HuH-7 (cell line): ENCODE measurements at regions not wholly inside any gene's neighbourhood (a gene's known extent, or its start where the extent isn't known, plus 50 kb on each side); places are given as distances from the start of the nearest gene placed in this dataset.

Experiments used
- DNase-seq: peaks from one replicate; pipeline ENCODE4 v3.0.0; 2011; ENCODE audit warnings: low spot score

DNA sequence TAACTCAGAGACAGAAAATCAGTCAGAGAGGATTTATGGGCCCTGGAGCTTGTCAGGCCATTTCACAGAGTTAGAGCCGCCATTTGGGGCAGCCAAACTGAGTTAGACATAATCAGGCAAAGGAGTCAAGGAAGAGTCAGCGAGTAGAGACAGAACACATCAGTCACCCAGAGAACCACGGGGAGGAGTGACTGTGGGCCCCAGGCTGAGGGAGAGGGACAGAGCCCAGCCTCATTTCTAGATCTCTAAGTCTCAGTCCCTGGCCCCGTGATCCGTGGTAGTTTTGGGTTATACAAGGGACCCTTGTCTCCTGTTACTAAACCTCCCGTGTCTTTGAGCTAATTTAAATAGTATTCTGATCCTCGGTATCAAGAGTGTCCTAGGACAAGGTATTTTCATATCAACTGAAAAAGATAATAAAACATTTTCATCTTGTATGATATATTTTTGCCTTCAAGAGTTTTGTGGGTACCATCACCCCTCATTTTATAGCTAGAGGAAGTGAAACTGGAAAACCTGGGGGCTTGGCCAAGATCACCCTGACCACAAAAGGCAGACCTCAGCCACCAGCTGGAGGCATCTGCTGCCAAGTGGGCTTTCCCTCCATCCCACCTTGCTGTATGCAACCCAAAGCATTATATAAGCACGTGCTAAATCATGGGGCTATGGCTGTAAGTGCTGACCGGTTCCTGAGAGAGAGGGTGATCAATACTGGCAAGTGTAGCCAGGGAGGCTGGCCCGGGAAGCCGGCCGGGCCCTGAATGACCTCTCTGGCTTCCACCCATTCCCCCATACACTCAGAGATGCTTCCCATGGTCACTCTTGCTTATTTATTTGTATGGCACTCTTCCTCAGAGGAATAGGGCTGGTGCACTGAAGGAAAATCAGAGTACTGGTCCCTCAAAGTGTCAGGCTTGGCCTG, 204.1 kb downstream of the BCOR start:
- DNase-seq = no peak

DNA sequence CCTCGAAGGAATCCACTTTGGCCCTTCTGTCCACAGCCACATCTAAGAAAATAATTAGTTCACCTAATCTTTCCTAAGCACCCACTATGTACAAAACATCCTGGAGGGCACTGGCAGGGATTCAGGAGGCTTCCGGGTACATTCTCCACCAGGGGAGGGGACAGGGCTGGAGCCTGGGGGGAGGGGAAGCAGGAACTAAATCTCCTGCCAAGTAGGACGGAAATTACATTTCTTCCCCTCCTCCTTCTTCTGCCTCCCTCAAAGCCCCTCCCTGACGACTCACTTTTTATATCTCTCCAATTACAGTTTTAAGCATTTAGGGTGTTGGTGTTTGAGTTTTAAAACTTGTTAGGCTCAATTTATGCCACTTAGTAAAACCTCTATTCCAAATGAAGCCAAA, 203.1 kb downstream of the BCOR start:
- no peak for DNase-seq

- no peak for DNase-seq
Measured at GRCh38 chrX:39895218-39896110, 202.3 kb downstream of the BCOR start.

DNA sequence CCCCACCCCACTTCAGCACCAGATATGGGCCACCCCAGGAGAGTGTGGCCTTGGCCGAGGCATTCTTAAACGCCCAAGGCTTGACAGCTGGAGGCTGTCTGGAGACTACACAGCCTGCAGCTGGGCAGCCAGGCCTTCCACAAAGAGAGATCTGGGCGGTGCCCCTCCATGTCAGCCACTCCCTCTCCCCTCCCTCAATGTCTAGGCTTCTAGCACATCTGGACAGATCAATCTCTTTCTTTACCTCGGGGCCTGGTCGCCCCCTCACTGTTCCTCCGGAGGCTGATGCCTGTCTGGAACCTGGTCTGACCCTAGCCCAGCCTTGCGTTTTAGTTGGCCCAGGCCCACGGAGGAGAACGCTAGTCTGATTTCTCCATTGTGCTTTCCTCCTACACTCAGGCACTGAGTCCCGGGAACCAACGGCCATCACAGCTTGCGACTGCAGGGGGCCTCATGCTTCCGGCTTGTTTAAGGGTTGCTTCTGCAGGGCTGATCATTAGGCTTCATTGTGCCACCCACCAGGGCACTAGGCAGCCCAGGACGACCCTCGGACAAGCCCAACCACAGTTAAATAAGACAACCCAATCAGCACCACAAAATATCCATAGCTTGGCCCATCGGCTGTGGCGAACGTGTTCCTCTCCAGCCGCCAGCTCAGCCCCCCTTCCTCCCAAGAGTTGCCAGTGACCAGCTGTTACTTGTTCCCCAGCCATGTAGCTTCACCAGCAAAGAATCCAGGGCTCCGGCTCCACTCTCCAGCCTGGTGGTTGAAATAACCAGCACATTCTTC, 200.6 kb downstream of the BCOR start:
- DNase-seq = no peak

- DNase-seq = no peak
Measured at GRCh38 chrX:39897741-39898097, 200.0 kb downstream of the BCOR start.

DNA sequence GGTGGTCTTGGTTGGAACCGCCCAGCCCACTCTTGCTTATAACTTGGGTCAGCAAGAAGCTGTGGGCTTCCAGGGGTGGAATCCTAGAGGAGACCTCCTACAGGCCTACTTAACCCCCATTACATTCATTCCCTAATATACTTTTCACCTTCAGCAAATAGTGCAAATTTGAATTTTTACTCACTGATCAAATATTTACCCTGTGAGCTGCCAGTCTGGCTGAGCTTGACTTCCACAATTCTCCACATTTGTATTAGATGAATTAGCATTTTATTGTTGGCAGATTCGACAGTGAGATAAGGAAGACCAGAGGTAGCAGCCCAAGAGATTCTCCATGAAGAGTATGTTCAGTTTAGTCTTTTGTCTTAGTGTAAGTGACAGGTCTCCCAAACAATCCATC, 199.6 kb downstream of the BCOR start:
- DNase-seq = no peak

DNA sequence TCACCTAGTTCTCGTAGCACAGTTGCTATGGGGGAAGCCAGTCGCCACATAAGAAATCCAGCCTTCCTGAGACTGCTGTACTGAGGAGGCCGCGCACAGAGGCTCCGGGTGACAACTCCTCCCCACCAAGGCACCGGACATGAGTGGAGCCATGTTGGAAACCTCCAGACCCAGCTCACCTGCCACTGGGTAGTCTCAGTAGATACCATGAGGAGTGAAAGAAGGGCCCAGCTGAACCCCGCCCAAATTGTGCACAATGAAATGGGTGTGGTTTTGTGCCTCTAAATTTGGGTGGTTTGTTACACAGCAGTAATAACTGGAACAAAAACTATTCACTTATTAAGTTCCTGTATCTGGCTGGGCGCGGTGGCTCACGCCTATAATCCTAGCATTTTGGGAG, 198.7 kb downstream of the BCOR start:
- no peak for DNase-seq

- DNase-seq = no peak
Measured at GRCh38 chrX:39899856-39900776, 197.6 kb downstream of the BCOR start.

- no peak for DNase-seq
Measured at GRCh38 chrX:39900777-39901170, 197.0 kb downstream of the BCOR start.

DNA sequence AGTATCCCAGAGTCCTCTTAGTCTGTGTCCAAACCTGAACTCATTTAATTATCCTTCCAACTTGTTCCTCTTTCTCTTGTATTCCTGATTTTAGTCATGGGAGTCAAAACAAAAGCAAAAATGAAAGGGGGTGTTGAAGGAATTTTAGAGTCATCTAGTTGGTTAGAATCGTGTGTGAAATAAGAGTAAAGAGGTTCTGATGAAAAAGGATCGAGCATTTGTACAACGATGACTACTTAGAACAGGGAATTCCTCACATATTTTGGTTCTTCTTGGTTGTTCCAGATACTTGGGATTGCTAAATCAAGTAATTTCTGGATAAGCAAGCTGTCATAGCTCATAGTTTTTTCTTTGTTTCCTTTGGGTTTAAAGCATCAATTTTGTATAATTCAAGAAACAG, 194.4 kb downstream of the BCOR start:
- DNase-seq = no peak

- DNase-seq = no peak
Measured at GRCh38 chrX:39903937-39904336, 193.8 kb downstream of the BCOR start.

DNA sequence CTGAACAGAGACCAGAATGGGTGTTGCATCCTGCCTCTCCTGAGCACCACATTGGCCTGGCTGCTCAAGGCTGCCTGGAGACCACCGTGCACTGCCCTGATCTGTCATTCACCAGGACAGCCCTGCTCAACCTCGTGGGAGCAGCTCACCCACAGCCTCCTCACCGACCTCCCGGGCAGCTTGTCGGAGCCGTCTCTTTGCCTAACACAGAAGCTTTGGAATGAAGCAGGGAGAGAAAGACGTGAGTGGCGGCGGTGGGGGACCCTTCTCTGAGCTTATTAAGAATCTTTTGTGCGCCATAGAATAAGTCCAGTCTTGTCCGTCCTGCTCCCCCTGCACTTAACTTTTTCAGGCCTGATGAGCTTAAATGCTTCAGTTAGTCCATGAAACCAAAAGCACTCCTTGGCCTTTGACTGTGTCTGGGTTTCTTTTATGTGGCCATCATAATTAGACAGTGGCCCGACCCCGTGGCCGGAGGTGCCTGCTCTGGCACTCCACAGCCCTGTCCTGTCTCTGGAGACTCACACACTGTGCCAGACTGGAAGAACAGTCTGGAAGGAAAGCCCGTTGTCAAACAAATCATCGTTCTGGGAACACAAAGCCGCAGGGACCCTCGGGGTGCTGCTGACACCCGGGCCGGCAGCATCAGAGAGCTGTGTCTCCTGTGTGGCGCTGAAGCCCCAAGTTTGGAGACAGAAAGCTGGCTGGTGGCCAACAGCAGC, 192.8 kb downstream of the BCOR start:
- DNase-seq = no peak

GRCh38 chrX:39905538-39905891, 192.2 kb downstream of the BCOR start:
- no peak for DNase-seq

GRCh38 chrX:39905946-39906345, 191.8 kb downstream of the BCOR start:
- no peak for DNase-seq

- DNase-seq = peak; percentile 40
Measured at GRCh38 chrX:39907964-39908661, 189.6 kb downstream of the BCOR start.

DNA sequence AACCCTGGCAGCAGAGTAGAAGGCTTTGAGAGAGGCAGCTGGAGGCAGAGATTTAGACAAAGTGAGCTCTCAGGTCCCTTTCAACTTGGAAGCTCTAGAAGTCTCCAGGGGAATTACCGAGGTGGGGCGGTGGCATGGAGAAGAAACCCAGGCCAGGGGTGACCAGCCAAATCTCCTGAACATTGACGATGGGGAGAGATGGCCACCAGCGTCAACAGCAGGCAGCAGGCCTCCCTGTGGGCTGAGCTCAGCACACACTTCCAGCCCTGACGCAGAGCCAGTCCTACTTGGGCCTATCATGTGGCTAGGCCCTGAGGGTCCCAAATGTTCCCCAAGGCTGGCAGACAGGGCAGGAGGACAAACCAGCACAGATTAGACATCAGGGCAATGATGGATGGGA, 187.8 kb downstream of the BCOR start:
- no peak for DNase-seq

- no peak for DNase-seq
Measured at GRCh38 chrX:39910651-39911050, 187.1 kb downstream of the BCOR start.

- no peak for DNase-seq
Measured at GRCh38 chrX:39911278-39911897, 186.4 kb downstream of the BCOR start.

- no peak for DNase-seq
Measured at GRCh38 chrX:39912126-39912525, 185.6 kb downstream of the BCOR start.

DNA sequence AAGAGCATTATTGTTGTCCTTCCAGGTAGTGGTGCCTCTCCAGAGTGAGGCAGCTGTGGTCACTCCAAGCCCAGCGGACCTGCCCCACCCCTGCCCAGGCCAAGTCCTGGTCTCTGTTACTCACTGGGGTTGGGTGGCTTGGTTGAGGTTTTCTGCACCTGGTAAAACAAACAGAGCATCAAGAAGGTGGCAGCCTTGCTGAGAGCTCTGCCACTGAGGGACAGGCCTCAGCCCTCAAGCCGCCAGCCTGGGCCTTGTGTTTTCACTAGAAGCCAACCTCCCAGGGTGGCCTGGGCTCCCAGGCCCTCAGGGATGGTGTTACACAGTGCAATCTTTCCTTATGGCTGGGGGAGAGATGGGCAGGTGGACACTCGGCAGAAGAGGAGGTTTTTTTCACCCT, 182.7 kb downstream of the BCOR start:
- no peak for DNase-seq
